NCI-H774 (cell line): ENCODE measurements at regions not wholly inside any gene's neighbourhood (a gene's known extent, or its start where the extent isn't known, plus 50 kb on each side); places are given as distances from the start of the nearest gene placed in this dataset.

Source experiments
- DNase-seq: peaks from one replicate; lab custom pipeline; 2025; lab: John Stamatoyannopoulos, UW

DNA sequence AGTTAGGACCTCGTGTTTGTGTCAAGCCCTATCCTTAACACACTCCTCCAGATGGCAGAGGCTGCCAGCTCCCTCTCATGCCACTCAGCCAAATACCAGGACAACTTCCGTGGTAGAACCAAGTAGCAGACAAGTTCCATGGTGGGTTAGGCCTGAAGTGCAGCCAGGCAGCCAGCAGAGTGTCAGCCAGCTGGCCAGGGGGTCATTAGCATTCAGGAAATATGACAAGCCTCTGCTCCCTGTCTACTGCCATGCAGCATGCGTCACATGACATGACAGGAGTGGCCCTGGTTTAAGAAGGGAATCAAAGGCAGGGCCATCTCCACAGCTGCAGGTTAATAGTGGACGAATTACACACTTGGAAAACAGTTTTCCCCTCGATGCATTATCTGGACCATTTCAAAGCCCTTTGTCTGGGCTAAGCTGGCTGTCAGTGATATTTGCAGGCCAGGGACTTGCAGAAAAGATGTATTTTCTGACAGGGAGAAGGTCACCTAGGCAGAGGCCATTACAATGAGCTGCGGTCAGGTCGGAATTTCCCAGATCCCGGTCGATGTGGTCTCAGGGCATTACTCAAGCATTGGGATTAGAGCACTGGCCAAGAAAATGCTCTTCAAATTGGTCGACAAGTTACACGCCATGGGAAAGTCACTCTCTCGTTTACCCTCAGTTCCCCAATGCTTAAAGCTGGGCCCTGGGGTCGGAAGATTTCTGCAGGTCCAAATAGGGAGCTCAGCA is 461.7 kb upstream of the CADM1 start:
- peak; percentile 18 for DNase-seq

- no peak for DNase-seq
Measured at GRCh38 chr11:115964091-115964490, 459.9 kb upstream of the CADM1 start.

GRCh38 chr11:115963156-115963555 is 458.9 kb upstream of the CADM1 start:
- DNase-seq = no peak

DNA sequence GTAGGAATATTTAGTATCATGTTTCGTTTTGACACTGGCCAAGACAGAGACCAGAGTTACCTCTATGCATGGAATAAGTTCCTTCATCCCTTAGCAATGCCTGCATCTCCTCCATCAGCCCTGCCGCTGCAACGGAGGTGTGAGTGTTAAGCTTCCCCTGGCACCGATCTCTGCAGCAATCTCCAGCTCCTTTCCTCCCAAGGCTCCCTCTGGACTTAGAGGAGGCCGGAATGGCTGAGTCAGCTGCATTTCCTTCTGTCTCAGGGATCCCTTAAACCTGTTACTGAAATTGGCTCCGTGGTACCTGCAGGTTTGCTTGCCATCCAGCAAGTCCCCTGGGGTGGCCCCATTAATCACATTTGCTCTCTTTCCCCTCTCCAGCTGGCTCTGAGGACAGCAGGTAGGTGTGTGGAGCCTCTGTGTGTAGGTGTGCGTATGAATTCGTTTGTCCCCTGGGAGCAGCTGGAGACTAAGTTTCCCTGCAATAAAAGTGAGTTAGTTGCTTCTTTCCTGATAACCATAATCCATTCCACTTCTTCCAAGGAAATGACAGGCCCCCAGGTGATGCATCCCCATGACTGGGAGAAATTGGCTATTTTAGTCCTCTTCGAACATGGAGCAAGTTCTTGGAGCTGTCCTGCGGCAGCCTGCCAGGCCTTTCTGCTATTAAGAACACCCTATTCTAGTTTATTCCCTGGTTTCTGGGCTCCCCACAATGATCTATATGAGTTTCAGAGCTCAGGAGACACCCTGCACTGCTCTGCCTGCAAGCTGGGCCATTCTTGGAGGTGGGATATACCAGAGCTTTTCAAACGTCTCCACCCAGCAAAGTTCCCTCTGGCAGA is 457.2 kb upstream of the CADM1 start:
- no peak for DNase-seq

DNA sequence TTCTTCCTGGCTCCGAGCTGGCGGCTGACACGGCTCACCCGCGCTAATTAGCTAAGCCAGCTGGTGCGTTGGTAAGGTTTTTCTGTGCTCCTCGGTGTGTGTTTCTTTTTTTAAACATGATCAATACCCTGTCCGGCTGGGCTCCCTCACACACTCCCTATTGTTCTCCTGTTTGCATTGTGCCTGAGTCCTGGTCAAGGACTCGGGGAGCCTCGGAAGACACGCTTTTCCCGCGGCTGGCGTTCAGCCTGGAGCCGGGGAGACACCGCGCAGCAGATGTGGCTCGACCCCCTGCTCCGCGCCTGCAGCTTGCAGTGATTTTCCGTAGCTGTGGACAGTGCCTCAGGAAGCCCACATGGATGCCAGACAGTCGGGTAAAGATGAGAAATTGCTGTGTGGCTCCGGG is 454.9 kb upstream of the CADM1 start:
- peak; percentile 77 for DNase-seq

- peak; percentile 26 for DNase-seq
Measured at GRCh38 chr11:115958089-115959000, 454.1 kb upstream of the CADM1 start.

DNA sequence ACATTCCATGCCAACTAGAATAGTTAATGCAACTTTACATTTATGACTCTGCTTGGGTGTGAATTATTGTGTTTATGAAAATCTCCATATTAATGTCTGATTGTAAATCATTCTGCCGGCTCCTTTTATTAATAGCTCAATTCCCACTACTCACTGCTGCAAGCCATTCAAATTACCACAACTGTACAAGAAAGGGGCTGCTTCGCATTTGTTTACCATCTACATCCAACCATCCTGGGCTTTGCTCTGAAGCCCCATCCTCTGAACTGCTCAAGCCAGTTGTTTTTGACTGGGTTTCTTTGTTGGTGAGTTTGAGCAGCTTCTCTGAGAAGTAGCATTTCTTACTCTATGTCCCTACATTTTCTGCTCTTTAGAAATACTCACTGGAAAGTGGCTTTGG is 451.6 kb upstream of the CADM1 start:
- no peak for DNase-seq

DNA sequence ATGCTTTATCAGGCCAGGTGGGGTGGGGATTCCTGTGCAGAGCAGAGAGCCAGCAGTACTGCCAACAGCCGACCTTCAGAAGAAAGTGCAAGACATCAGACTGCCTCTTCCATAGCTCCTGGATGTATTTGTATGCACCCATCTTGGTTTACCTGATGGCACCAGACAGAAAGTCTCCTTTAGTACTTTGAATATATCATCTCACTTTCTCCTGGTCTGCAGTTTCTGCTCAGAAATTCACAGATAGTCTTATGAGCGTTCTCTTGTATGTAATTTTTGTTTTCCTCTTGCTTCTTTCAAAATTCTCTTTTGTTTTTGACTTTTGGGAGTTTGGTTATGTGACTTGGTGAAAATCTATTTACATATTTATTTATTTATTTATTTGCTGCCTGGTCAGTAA is 446.4 kb upstream of the CADM1 start:
- DNase-seq = no peak

DNA sequence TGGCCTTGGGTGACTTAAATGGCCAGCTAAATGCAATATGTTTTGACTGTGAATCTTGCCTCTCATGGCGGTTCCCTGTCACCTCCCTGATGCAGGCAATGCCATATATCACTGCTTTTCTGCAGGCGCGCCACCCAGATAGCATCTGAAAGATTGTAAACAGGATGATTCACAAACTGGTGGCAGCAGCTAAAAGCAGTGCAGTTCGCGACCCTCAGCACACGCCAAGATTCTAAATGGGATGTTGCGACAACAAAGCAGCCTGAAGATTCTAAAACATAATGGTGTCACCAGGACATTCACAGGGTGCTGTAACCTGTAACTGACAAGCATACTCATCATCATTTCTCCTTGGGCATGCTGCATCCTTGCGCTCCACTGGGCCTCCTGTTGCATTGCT is 440.4 kb upstream of the CADM1 start:
- no peak for DNase-seq

DNA sequence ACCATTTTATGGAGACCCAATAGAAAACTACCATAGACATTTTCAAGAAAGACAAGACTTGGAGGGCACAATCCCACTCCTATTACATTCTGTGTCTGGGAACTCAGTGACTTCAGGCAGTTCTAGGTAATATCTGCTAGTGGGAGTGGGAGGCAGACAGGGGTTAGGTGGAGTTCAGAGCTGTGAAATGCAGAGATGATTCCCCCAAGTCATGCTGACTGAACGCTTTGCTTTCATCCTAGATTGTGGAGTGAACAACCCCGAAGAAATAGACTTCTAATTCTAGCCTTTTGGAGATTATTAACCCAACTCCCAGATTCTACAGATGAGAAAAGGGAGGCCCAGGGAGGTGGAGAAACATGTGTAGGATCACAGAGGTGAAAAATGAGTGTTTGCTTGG is 437.8 kb upstream of the CADM1 start:
- no peak for DNase-seq

DNA sequence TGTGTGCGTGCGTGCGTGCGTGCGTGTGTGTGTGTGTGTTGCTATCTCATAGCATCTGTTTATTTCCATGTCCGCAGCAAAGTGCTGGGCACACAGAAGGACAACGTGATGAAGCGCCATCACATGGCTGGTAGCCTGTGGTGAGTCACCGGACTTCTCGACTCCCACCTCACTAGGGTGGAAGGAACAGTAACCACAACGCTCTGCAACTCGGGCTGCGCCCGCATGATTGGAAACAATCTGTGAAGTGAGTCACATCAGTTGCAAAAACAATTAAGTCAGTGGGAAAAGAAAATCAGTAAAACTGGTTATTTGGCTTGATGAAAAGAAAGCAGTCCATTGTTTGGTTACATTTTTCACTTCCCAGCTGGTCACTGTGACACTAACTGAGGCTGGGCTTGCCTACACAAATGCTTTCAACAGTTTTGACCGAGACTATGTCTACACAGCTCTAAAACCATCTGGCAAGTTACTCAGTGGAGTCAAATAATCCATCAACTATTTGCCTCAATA is 437.3 kb upstream of the CADM1 start:
- DNase-seq = no peak

DNA sequence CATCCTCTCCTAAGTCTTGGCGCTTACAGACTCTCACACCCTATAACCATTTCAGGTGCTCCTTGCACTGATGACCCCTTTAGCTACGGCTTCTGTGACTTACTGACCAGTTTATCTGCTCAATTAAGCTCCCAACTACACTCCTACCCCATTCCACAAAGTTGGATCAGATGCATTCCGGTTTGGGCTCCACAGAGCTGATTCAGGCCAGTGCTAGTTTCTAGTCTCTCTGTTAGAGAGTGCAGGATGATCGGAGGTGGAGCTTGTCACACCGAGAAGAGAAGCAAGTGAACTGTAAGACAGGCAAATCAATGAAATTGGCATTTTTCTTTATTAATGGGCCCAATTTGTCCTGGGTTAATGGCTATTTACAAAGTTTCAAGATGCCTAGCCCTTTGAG is 436.8 kb upstream of the CADM1 start:
- no peak for DNase-seq

DNA sequence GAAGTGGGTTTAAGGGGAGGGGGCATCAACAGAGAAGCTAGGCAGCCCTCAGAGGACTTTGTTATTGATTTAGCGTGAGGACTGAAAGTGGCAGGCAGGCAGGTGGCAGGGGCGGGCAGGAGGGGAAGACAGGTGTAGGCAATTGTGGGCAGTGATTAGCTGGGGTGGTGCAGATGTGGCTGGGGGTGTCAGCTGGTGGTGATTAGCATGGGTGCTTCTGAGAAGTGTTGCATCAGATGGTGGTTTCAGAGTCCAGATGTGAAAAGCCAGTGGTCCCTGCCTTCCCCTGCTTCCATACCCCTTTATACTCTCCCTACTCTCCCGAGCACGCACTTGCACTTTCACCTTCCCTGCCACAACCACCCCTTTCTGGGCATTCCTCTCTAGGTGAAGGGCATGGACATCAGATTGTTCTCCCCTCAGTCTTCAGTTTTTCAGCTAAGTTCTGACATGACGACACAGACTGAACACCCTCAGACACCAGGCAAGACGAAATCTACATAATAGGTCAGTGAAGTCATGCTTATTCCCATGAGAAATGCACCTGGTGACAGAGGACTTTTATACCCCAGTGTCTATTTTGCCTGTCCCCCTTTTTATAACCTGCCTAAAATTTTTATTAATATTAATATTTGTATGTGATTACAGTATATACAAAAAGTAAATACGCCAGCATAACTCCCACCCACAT is 435.7 kb upstream of the CADM1 start:
- DNase-seq = peak; percentile 70

DNA sequence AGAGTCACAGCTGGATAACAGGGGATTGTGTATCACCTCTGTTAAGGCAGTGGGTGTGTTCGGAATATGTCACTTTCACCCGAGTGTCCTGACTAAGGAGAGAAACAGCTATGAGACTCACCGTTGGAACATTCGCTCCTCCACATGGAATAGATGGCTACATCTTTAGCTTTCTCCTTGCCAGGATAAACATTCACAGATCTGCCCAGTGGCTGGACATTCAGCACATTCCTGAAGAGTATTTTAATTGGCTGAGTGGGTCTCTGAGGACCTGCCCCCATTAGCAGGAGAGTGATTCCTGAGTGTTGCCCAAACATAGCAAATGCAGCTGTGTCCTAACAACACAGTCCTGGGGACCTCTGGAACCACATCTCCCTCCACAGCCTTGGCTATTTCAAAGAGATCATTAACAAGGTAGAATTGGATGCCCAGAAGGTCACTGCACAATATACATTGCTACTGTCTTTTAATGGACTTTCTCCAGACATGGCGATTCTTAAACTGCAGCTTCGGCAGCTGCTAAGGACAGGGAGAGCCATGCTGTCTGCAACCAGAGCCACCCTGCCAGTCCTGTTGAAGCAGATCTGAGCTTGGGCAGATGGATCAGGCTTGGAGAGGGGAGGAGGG is 435.0 kb upstream of the CADM1 start:
- no peak for DNase-seq

- no peak for DNase-seq
Measured at GRCh38 chr11:115933564-115933963, 429.3 kb upstream of the CADM1 start.

GRCh38 chr11:115931548-115932083 is 427.4 kb upstream of the CADM1 start:
- DNase-seq = no peak

- DNase-seq = no peak
Measured at GRCh38 chr11:115930886-115931547, 426.8 kb upstream of the CADM1 start.

DNA sequence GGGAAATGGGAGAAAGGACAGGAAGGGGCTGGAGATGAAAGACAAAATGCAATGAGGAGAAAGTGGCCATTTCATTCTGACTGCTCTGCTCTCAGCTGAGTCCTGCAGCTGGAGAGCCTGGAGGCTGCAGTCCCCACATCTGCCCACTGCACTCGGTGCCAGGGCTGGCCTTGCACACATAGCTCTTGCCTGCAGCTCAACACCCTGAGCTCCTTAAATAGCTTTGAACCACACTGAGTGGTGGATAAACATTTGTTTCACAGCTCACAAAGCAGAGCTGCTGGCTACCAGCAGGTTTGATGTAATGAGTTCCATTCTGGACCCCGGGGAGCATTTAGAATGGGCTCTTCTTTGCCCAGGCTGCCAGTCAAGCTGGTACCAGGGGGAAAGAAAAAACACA is 426.1 kb upstream of the CADM1 start:
- peak; percentile 31 for DNase-seq

GRCh38 chr11:115929618-115930129 is 425.5 kb upstream of the CADM1 start:
- no peak for DNase-seq

DNA sequence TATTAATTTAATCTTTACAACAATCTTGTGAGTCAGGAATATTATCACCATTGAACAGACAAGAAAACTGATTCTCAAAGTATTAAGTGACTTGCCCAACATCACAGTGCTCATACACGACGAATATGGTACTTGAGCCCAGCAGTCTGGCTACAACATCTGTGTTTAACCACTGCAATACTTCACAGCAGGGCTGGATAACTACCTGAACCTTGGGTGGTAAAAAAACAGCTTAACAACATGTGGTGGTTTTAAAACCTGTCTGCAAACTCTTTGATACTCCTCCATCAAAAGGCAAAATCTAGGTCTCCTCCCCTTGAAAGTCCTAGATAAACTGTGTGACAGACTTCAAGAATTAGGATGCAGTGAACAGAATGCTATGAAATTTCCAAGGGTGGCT is 424.6 kb upstream of the CADM1 start:
- DNase-seq = no peak
